Neural cell (in vitro differentiated cells): ENCODE measurements at regions not wholly inside any gene's neighbourhood (a gene's known extent, or its start where the extent isn't known, plus 50 kb on each side); places are given as distances from the start of the nearest gene placed in this dataset.

Experiments used
- EP300 ChIP-seq: fragments of 450-650 bp; conservative IDR thresholded peaks from 2 replicates; pipeline ENCODE4 v1.6.1; 2014; ENCODE audit warnings: antibody characterized with exemption, mild to moderate bottlenecking, moderate library complexity; ENCODE audit not compliant: poor library complexity, severe bottlenecking
- EZH2 ChIP-seq: fragments of 200-600, 300-800 bp; shearing (Covaris generic), sonication (generic); IDR thresholded peaks from 2 replicates; pipeline ENCODE4 v1.6.1; 2014; ENCODE audit warnings: antibody characterized with exemption, low read length, borderline replicate concordance, mild to moderate bottlenecking; ENCODE audit not compliant: insufficient read depth, poor library complexity, severe bottlenecking
- MXI1 ChIP-seq: fragments of 450-650 bp; conservative IDR thresholded peaks from 2 replicates; pipeline ENCODE4 v1.6.1; 2014; ENCODE audit warnings: antibody characterized with exemption, mild to moderate bottlenecking; ENCODE audit not compliant: poor library complexity, severe bottlenecking
- POLR2AphosphoS5 ChIP-seq: IDR thresholded peaks from 2 replicates; pipeline ENCODE4 v1.6.1; 2012
- RAD21 ChIP-seq: fragments of 450-650 bp; conservative IDR thresholded peaks from 2 replicates; pipeline ENCODE4 v1.6.1; 2014; ENCODE audit warnings: antibody characterized with exemption, mild to moderate bottlenecking, moderate library complexity
- REST ChIP-seq: IDR thresholded peaks from 2 replicates; pipeline ENCODE4 v1.6.1; 2012; ENCODE audit warnings: borderline replicate concordance
- SMC3 ChIP-seq: fragments of 450-650 bp; conservative IDR thresholded peaks from 2 replicates; pipeline ENCODE4 v1.6.1; 2014; ENCODE audit warnings: antibody characterized with exemption, mild to moderate bottlenecking, moderate library complexity; ENCODE audit not compliant: poor library complexity
- TAF1 ChIP-seq: IDR thresholded peaks from 2 replicates; pipeline ENCODE4 v1.6.1; 2012; ENCODE audit warnings: low read depth
- TF ChIP-seq, protein P1 (sequence below): fragments of 450-650 bp; IDR thresholded peaks from 2 replicates; pipeline ENCODE4 v1.5.1; 2014; ENCODE audit warnings: antibody characterized with exemption, mild to moderate bottlenecking, moderate library complexity; ENCODE audit not compliant: poor library complexity, severe bottlenecking

DNA sequence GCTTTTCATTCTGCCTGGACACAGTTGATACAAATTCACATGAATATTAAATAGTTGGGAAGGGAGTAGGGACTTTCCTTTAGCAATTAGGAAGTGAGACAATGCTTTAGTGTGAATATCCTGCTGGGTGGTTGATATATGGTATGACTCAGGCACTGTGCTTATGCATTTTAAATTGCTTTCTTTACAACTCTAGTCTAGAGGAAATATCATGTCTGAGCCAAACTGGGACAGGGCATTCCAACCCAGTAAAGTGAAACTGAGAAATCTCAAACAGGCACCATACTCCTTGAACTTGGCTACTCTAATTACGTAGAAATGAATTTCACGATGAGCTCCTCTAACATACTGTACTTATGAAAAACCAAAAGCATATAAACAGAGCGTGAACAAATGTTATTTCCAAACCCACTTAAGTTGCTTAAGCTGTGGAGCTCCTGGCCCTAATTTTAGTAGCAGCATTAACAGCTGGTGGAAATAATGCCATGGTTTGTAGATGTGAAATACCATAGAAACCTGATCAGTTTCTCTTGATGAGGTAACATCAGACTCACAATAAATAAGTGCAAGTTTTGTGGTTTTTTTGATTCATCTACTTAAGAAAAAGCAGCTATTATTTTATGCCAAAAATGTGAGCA lies 242.9 kb upstream of the GK2 start:
- TF ChIP-seq, protein P1, sequence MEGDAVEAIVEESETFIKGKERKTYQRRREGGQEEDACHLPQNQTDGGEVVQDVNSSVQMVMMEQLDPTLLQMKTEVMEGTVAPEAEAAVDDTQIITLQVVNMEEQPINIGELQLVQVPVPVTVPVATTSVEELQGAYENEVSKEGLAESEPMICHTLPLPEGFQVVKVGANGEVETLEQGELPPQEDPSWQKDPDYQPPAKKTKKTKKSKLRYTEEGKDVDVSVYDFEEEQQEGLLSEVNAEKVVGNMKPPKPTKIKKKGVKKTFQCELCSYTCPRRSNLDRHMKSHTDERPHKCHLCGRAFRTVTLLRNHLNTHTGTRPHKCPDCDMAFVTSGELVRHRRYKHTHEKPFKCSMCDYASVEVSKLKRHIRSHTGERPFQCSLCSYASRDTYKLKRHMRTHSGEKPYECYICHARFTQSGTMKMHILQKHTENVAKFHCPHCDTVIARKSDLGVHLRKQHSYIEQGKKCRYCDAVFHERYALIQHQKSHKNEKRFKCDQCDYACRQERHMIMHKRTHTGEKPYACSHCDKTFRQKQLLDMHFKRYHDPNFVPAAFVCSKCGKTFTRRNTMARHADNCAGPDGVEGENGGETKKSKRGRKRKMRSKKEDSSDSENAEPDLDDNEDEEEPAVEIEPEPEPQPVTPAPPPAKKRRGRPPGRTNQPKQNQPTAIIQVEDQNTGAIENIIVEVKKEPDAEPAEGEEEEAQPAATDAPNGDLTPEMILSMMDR, result no peak
- TF ChIP-seq POLR2AphosphoS5 (no peak), EP300 (no peak), MXI1 (no peak), RAD21 (no peak), TAF1 (no peak), EZH2 (no peak), REST (no peak), SMC3 (no peak)
